ENCODE measurements at regions not wholly inside any gene's neighbourhood (a gene's known extent, or its start where the extent isn't known, plus 50 kb on each side); places are given as distances from the start of the nearest gene placed in this dataset.

- TF ChIP-seq, protein P1, sequence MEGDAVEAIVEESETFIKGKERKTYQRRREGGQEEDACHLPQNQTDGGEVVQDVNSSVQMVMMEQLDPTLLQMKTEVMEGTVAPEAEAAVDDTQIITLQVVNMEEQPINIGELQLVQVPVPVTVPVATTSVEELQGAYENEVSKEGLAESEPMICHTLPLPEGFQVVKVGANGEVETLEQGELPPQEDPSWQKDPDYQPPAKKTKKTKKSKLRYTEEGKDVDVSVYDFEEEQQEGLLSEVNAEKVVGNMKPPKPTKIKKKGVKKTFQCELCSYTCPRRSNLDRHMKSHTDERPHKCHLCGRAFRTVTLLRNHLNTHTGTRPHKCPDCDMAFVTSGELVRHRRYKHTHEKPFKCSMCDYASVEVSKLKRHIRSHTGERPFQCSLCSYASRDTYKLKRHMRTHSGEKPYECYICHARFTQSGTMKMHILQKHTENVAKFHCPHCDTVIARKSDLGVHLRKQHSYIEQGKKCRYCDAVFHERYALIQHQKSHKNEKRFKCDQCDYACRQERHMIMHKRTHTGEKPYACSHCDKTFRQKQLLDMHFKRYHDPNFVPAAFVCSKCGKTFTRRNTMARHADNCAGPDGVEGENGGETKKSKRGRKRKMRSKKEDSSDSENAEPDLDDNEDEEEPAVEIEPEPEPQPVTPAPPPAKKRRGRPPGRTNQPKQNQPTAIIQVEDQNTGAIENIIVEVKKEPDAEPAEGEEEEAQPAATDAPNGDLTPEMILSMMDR (IDR thresholded peaks at IDR 0.05; ENCODE audit: low read depth, low read length, poor library complexity, severe bottlenecking): no peak
- no peak for TF ChIP-seq EZH2phosphoT487 (IDR thresholded peaks at IDR 0.05; ENCODE audit: borderline replicate concordance, low read length)
These were observed 2012.5 kb upstream of the LRRTM1 start for GRCh38 chr2:82317012-82317411.

All from DOHH2 (cell line).